ENCODE measurements at regions not wholly inside any gene's neighbourhood (a gene's known extent, or its start where the extent isn't known, plus 50 kb on each side); places are given as distances from the start of the nearest gene placed in this dataset.

GRCh38 chr5:168066536-168067208, 224.8 kb upstream of the WWC1 start:
- no peak for DNase-seq (ENCODE audit: low spot score)
- intact Hi-C loops (cut with DNase I) = no loop called here

- intact Hi-C loops (cut with DNase I) = no loop called here
Observed at GRCh38 chr5:168070761-168071160, 220.7 kb upstream of the WWC1 start.

GRCh38 chr5:168072665-168073064, 218.8 kb upstream of the WWC1 start:
- DNase-seq (ENCODE audit: low spot score) = no peak
- intact Hi-C loops (cut with DNase I) = no loop called here

More at GRCh38 chr5:168070761-168071160, 220.7 kb upstream of the WWC1 start:
- DNase-seq (ENCODE audit: low spot score) = no peak

- DNase-seq (ENCODE audit: low spot score) = no peak
- intact Hi-C loops (cut with DNase I) = no loop called here
Observed at GRCh38 chr5:168073311-168073710, 218.1 kb upstream of the WWC1 start.

- intact Hi-C loops (cut with DNase I) = no loop called here
- no peak for DNase-seq (ENCODE audit: low spot score)
Observed at GRCh38 chr5:168073991-168074800, 217.2 kb upstream of the WWC1 start.

GRCh38 chr5:168075387-168075786, 216.1 kb upstream of the WWC1 start:
- no peak for DNase-seq (ENCODE audit: low spot score)
- intact Hi-C loops (cut with DNase I) = no loop called here

- intact Hi-C loops (cut with DNase I) = no loop called here
Observed at GRCh38 chr5:168076561-168076991, 214.9 kb upstream of the WWC1 start.

GRCh38 chr5:168085261-168086031, 206.0 kb upstream of the WWC1 start:
- intact Hi-C loops (cut with DNase I) = no loop called here
- DNase-seq (ENCODE audit: low spot score) = no peak

More at GRCh38 chr5:168076561-168076991, 214.9 kb upstream of the WWC1 start:
- DNase-seq (ENCODE audit: low spot score) = no peak

GRCh38 chr5:168086104-168086610, 205.3 kb upstream of the WWC1 start:
- no peak for DNase-seq (ENCODE audit: low spot score)
- intact Hi-C loops (cut with DNase I) = no loop called here

GRCh38 chr5:168086746-168087145, 204.7 kb upstream of the WWC1 start:
- intact Hi-C loops (cut with DNase I) = no loop called here

GRCh38 chr5:168088410-168089173, 202.9 kb upstream of the WWC1 start:
- intact Hi-C loops (cut with DNase I) = no loop called here

More at GRCh38 chr5:168086746-168087145, 204.7 kb upstream of the WWC1 start:
- DNase-seq (ENCODE audit: low spot score) = no peak

GRCh38 chr5:168089201-168089887, 202.1 kb upstream of the WWC1 start:
- intact Hi-C loops (cut with DNase I) = no loop called here

More at GRCh38 chr5:168088410-168089173, 202.9 kb upstream of the WWC1 start:
- DNase-seq (ENCODE audit: low spot score) = no peak

GRCh38 chr5:168092209-168093185, 198.9 kb upstream of the WWC1 start:
- no peak for DNase-seq (ENCODE audit: low spot score)
- intact Hi-C loops (cut with DNase I) = no loop called here

More at GRCh38 chr5:168089201-168089887, 202.1 kb upstream of the WWC1 start:
- DNase-seq (ENCODE audit: low spot score) = no peak

- intact Hi-C loops (cut with DNase I) = no loop called here
- DNase-seq (ENCODE audit: low spot score) = no peak
Observed at GRCh38 chr5:168093200-168093910, 198.1 kb upstream of the WWC1 start.

- intact Hi-C loops (cut with DNase I) = no loop called here
Observed at GRCh38 chr5:168096525-168096924, 194.9 kb upstream of the WWC1 start.

GRCh38 chr5:168097876-168098653, 193.4 kb upstream of the WWC1 start:
- intact Hi-C loops (cut with DNase I) = no loop called here
- DNase-seq (ENCODE audit: low spot score) = no peak

More at GRCh38 chr5:168096525-168096924, 194.9 kb upstream of the WWC1 start:
- no peak for DNase-seq (ENCODE audit: low spot score)

All from cardiac septum (tissue), 1 donor.